ENCODE measurements at regions not wholly inside any gene's neighbourhood (a gene's known extent, or its start where the extent isn't known, plus 50 kb on each side); places are given as distances from the start of the nearest gene placed in this dataset.

DNA sequence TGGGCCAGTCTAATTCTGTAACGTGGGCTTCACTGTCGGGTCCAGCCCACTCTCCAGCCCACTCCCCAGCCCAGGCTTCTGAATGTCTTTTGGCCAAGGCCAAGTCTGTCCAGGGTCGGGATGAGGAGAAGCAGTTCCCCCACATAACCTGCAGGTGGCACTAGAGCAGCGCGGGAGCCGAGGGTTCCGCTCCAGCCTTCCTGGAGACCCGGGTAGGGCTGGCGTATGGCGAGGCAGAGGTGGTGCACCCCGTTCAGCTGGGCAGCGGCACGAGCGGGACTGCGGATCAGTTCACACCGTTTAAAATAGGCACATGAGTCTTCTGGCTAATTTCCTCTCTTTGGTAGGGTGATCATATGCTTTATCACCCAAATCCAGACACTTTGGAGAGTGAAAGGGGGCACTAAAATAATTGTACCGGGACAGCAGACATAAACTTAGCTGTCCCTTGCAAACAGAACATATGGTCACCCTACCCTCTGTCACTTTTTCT, 185.9 kb downstream of the MSX2 start (continued):
- TF ChIP-seq SMC3 (IDR thresholded peaks at IDR 0.05; ENCODE audit: low read depth, low read length) (peak; percentile 75), FOSL2 (IDR thresholded peaks at IDR 0.05; ENCODE audit: borderline replicate concordance, low read depth) (no peak), SIN3A (IDR thresholded peaks at IDR 0.05; ENCODE audit: borderline replicate concordance, low read depth, low read length) (no peak), GATA2 (CRISPR knock-in tag; IDR thresholded peaks at IDR 0.05) (no peak), POLR2AphosphoS5 (IDR thresholded peaks at IDR 0.05; ENCODE audit: low read depth, low read length) (no peak), RXRA (IDR thresholded peaks at IDR 0.05; ENCODE audit: borderline replicate concordance, low read depth) (no peak), MEF2A (IDR thresholded peaks at IDR 0.05; ENCODE audit: borderline replicate concordance, low read depth) (no peak), EZH2phosphoT487 (IDR thresholded peaks at IDR 0.05; ENCODE audit: borderline replicate concordance, low read depth) (no peak), FOXM1 (IDR thresholded peaks at IDR 0.05; ENCODE audit: low read depth) (no peak), RAD21 (IDR thresholded peaks at IDR 0.05; ENCODE audit: low read length) (peak; percentile 86)
- TF ChIP-seq, protein P1, sequence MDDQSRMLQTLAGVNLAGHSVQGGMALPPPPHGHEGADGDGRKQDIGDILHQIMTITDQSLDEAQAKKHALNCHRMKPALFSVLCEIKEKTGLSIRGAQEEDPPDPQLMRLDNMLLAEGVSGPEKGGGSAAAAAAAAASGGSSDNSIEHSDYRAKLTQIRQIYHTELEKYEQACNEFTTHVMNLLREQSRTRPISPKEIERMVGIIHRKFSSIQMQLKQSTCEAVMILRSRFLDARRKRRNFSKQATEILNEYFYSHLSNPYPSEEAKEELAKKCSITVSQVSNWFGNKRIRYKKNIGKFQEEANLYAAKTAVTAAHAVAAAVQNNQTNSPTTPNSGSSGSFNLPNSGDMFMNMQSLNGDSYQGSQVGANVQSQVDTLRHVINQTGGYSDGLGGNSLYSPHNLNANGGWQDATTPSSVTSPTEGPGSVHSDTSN (IDR thresholded peaks at IDR 0.05) = no peak

DNA sequence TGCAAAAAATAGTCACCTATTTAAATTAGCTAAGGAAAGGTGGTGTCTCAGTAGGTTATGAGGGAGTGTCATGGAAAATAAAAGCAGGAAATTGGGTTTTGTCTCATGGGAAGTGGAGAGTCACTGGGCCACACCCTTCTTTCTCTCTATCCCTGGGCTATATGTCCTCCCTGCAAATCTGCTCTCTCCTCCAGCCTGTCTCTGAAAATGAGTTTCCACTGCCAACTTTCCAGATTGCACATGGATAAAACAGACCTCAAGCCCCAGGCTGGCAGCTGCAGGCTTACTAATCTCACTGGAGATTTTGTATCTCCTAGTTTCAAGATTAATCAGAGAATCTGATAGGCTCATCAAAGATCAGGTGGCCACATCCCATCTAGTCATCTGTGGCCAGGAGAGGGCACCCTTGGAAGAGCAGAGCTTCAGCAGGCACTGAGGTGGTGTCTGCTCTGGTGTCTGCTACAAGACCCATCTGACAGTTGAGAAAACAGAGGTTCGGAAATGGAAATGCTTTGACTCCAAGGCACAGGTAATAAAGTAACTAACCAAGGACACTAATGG, 178.9 kb downstream of the MSX2 start:
- Histone ChIP-seq H3K36me3 (replicated peaks in 1 of 2; ENCODE audit: control insufficient read depth in 1 of 2, insufficient read depth in 2 of 2, low read length in 1 of 2) (no peaks in the 10 kb centered on the region), H2AFZ (ENCODE audit: low read depth) (no peak overlapping the region), H3F3A (replicated peaks; ENCODE audit: insufficient read depth) (no peaks in the 10 kb centered on the region), H3K9ac (no peak overlapping the region), H4K20me1 (ENCODE audit: insufficient read depth) (no peaks in the 10 kb centered on the region), H3K4me1 (ENCODE audit: control insufficient read depth in 1 of 2, insufficient read depth in 2 of 2, low read depth in 1 of 2, low read length in 1 of 2) (peaks cover 0 to 3% of the 10 kb centered on the region in 2 experiments; a peak in 1 of 4 replicates), H3K27ac (ENCODE audit: low read depth in 2 of 2, low read length in 1 of 2) (no peak overlapping the region), H3K9me2 (no peaks in the 10 kb centered on the region), H3K9me3 (0 out of 2 replicates have a peak, but pooled peaks cover 3% of the 10 kb centered on the region), H3K27me3 (ENCODE audit: insufficient read depth) (no peaks in the 10 kb centered on the region), H3K4me3 (ENCODE audit: low read depth in 2 of 2, low read length in 1 of 2) (no peak overlapping the region), H3K79me2 (ENCODE audit: insufficient read depth) (no peaks in the 10 kb centered on the region), H3K4me2 (no peak overlapping the region)
- ChIA-PET CTCF (interaction anchor here (0.6 to 1.4 kb wide), 4 partner anchors 10 to 505 kb away, joined by 3 to 6 read pairs (median 3); no protein-coding TSS in a partner anchor), POLR2A (no interaction called here)
- DNase-seq = no peak
- no peak for TF ChIP-seq SIN3A (IDR thresholded peaks at IDR 0.05; ENCODE audit: borderline replicate concordance, low read depth, low read length)
- TF ChIP-seq RXRA (IDR thresholded peaks at IDR 0.05; ENCODE audit: borderline replicate concordance, low read depth) = no peak
- no peak for TF ChIP-seq POLR2AphosphoS5 (IDR thresholded peaks at IDR 0.05; ENCODE audit: low read depth, low read length)
- no peak for TF ChIP-seq EP300 (IDR thresholded peaks at IDR 0.05; ENCODE audit: borderline replicate concordance in 1 of 2, low read depth in 1 of 2, low read length in 1 of 2)
- TF ChIP-seq, protein P2, sequence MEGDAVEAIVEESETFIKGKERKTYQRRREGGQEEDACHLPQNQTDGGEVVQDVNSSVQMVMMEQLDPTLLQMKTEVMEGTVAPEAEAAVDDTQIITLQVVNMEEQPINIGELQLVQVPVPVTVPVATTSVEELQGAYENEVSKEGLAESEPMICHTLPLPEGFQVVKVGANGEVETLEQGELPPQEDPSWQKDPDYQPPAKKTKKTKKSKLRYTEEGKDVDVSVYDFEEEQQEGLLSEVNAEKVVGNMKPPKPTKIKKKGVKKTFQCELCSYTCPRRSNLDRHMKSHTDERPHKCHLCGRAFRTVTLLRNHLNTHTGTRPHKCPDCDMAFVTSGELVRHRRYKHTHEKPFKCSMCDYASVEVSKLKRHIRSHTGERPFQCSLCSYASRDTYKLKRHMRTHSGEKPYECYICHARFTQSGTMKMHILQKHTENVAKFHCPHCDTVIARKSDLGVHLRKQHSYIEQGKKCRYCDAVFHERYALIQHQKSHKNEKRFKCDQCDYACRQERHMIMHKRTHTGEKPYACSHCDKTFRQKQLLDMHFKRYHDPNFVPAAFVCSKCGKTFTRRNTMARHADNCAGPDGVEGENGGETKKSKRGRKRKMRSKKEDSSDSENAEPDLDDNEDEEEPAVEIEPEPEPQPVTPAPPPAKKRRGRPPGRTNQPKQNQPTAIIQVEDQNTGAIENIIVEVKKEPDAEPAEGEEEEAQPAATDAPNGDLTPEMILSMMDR (IDR thresholded peaks at IDR 0.05) = no peak
- TF ChIP-seq TEAD4 (IDR thresholded peaks at IDR 0.05; ENCODE audit: borderline replicate concordance, insufficient read depth) = no peak
- TF ChIP-seq, protein P3, sequence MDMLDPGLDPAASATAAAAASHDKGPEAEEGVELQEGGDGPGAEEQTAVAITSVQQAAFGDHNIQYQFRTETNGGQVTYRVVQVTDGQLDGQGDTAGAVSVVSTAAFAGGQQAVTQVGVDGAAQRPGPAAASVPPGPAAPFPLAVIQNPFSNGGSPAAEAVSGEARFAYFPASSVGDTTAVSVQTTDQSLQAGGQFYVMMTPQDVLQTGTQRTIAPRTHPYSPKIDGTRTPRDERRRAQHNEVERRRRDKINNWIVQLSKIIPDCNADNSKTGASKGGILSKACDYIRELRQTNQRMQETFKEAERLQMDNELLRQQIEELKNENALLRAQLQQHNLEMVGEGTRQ (IDR thresholded peaks at IDR 0.05; ENCODE audit: borderline replicate concordance, low read depth, low read length) = no peak
- no peak for TF ChIP-seq FOXM1 (IDR thresholded peaks at IDR 0.05; ENCODE audit: low read depth)
- TF ChIP-seq ELF1 (IDR thresholded peaks at IDR 0.05) = no peak
- TF ChIP-seq RCOR1 (IDR thresholded peaks at IDR 0.05; ENCODE audit: low read length) = no peak
- no peak for TF ChIP-seq NFIC (IDR thresholded peaks at IDR 0.05; ENCODE audit: borderline replicate concordance)
- WGBS (ENCODE audit: low lambda C conversion rate) = 16% methylated on average over 1 of the region's 1 CpG

Measured in SK-N-SH (cell line).